GM21526 (cell line): ENCODE measurements at regions not wholly inside any gene's neighbourhood (a gene's known extent, or its start where the extent isn't known, plus 50 kb on each side); places are given as distances from the start of the nearest gene placed in this dataset.

ENCODE experiments used
- ATAC-seq: cut with Tn5 transposase; IDR thresholded peaks from one replicate; pipeline ENCODE4 v1.9.1; 2021; ENCODE audit warnings: moderate library complexity; ENCODE audit not compliant: unreplicated experiment, low FRiP score

DNA sequence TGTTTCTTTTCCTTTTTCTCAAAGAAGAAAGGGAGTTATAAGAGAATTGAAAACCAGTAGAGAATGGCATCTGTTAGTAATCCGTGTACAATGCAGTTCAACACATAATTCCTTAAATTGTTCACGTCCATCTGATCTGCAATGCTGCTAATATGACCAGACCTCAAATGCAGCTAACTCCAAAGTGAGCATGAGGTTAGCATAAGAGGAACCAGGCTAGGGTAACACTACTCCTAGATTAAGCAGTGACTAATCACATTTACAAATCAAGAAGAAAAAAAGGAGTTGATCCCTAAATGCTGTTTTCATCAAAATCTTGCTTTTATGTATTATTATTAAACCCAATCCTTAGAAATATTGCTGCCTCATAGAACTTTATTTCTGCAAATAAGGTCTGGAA, 432.7 kb upstream of the ARID1B start:
- ATAC-seq = no peak

DNA sequence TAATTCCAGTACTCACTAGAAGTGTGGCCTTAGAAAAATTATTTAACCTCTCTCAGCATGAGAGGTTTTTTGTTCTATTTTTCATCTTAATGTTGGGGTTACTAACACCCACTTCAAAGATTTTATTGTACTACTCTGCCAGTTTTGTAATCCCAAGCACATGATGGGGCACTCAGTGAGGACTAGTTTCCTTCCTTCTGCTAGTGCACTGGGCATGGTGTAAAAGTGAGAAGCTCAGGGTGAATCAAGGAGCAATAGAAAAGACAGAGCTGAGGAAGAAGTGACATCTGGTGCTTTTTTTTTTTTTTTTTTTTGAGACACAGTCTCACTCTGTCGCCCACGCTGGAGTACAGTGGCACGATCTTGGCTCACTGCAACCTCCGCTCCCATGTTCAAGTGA, 439.4 kb upstream of the ARID1B start:
- no peak for ATAC-seq

DNA sequence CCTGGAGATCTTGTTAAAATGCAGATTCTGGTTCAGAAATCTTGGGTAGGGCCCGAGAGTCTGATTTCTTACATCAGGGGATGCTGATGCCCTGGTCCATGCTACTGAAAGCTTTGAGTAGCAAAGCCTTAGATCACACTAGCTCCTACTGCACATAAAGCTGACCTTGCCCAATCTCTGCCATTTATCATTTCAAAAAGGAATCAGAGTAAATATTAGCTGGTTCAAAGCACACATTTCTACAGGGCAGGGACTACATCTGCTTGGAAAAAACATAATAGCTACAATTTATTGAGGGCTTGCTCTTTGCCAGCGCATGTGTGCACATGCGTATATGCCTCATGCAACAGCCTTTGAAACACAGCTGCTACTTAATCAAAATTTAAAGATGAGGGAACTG, 440.4 kb upstream of the ARID1B start:
- no peak for ATAC-seq

DNA sequence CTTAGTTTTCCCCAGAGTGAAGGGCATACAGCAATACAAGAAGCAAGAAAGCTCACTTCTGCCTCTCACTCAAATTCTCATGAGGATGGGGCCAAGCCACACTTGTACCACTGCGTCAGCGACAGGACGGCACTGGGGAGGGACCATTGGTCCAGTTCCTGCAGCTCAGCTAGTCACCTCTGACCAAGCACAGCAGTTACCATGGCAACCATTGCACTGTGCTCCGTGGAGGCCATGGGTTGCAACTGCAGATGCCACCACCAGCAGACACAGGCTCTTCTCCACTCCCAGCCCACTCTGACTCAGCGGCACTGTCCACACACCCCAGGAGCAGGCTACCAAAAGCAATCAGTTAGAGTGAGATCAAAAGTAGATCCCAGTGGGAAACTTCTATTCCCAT, 441.1 kb upstream of the ARID1B start:
- ATAC-seq = no peak

DNA sequence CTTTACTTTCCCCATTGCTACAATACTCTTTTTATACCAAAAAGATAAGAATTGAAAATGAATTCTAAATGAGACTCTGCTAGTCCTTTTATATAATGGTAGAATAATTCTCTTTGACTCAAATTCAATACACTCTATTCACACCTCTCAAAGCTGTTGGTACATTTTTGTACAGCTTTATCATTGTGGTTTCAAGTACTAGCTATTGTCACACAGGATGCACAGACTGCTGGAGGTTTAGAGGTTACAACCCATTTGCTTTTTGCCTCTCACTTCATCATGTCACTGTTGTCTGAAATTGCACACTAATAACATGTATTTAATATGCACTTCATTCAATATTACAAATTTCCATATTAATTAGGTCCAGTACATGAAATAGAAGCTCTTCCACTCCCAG, 442.2 kb upstream of the ARID1B start:
- ATAC-seq = no peak

DNA sequence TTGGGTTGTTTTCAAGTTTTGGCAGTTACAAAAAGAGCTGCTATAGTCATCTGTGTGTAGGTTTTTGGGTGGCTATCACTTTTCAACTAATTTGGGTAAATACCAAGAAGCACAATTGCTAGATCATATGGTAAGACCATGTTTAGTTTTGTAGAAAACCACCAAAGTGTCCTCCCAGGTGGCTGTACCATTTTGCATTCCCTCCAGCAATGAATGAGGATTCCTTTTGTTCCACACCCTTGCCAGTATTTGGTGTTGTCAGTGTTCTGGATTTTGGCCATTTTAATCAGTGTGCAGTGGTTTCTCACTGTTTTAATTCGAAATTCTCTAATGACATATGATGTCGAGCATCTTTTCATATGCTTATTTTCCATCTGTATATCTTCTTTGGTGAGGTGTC, 457.5 kb upstream of the ARID1B start:
- no peak for ATAC-seq

DNA sequence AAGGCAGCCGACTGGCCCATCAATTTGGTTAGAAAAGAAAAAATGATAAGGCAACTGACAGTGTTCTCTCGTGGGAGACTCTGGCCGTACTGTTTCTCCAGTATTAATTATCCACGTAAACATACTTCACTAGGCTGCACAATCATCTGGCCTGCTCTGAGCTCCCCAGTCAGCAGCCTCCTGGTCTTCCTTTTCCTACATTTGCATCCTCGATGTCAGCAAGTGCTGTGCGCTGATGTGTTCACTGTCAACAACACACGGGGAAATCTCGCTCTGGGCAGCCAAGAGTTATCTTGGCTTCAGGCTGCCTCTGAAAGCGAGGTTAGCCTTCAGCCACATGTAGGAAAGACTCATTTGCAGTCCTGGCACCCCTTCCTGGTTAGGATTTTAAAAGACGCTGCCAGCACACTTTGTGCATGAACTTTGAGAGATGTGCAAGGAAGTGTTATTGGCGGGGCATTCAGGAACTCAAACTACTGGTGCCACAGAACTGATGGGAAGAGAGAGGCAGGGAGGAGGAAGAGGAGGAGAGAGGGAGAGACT, 460.5 kb upstream of the ARID1B start:
- ATAC-seq = no peak

DNA sequence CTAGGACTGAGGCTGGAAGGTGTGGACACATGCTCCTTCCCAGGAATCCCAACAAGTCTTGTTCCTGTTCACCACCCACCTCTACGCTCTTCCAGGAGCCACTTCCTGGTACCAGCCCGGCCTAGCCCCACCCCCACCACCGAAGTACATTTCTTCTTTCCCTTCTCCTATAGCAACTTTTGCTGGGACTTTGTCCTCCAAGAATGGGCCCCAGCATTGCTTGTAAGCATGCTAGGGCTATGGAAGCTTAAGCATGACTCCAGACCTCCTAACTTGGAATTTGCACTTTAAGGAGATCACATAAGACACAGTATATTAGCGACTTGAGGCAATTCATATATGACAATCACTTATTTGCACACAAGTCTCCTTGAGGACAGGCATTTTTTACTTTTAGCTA, 462.0 kb upstream of the ARID1B start:
- ATAC-seq = no peak

DNA sequence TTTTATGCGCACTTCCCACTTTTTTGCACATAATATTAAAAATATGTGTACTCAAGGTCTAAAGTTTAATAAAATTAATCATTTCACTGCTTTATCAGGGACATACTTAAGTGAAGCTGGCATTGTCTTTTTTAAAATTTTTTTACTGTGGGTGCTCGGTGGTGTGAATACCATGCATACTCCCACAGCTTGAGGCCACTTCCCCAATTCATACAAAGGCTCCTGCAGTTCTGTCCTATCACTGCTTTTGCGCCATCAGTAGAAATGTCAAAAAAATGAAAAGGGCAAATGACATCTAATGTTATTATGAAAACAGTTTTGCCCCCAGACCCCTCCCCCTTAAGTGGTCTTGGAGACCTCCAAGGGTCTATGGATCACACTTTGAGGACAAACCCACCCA, 464.1 kb upstream of the ARID1B start:
- no peak for ATAC-seq

DNA sequence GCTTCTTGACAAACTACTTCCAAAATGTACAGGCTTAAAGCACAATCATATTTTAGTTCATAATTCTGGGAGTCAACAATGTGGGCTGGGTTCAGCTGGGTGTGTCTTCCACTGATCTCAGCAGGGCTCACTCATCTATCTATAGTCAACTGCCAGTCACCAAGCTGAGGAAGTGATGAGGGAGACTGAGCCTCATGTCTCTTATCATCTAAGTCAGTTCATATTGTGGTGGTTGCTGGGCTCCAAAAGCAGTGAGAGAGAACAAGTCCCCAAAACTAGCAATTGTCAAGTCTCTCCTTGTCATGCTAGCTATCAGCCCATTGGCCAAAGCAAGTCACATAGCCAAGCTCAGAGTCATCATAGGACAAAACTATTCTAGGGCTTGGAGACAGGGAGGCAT, 465.9 kb upstream of the ARID1B start:
- no peak for ATAC-seq

DNA sequence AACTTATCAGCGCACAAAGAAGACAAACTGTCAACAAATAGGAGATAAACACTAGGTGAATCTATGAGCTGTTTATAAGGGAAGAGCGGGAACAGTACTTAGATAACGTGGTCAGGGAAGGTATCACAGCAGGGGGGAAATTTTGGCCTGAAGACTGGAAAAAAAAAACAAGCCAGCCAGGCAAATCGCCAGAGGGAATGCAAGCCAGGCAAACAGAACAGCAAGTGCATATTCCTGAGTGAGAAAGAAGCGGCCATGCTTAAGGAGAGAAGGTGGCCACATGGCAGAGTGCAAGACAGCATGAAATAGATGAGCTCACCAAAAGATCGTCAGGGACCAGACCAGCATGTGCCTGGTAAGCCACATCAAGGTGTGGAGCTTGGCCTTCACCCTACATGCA, 466.5 kb upstream of the ARID1B start:
- ATAC-seq = no peak

DNA sequence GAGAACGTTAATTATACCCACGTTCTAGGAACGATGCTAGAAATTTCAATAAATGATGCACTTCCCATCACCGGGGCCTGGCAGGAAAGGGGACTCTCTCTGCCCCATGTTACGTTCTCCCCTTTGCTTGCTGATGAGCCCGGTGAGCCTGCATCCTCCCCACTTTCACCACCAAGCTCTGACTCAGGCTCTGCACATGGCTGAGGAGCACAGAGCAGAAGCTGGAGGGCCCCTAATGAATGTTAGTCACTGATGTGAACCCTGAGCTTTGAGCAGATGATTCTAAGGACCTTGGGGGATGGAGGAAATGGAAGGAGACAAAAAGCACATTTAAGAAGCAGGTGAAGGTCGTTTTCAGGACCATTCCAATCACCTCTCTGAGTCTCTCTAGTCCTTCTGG, 468.2 kb upstream of the ARID1B start:
- ATAC-seq = no peak

DNA sequence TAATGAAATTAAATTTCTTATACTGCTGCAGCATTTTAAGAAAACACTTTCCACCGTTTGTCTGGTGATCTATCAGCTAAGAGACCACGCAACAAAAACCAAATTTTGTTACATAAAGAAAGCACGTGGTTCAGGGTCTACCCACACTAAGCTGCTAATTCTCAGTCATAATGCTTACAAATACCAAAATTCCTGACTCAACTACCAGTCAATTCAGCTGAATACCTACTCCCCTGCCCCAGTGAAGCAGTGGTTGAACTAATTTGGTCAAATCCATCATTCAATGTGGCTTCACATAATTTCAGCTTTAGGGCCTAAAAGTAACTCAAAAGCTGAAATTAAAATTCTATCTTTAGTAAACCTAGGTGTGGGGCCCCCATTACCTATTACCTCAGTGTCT, 468.6 kb upstream of the ARID1B start:
- no peak for ATAC-seq

DNA sequence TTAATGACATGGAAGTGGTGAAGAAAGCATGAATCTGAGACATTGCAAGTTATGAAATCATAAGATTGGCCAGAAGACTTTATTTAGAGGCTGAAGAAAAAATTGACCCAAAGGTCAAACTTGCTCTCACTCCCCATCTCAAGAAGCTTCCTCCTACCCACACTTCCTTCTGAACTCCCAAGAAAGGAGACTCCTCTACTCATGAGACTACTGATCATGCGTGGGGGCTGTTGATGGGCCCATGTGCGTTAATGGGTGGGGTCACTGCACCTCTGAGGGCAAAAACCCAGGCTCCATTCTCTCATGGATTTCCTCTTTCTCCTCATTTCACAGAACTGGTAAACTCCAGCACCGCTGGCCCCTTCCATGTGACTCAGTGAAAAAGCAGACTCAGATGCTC, 470.6 kb upstream of the ARID1B start:
- ATAC-seq = no peak

DNA sequence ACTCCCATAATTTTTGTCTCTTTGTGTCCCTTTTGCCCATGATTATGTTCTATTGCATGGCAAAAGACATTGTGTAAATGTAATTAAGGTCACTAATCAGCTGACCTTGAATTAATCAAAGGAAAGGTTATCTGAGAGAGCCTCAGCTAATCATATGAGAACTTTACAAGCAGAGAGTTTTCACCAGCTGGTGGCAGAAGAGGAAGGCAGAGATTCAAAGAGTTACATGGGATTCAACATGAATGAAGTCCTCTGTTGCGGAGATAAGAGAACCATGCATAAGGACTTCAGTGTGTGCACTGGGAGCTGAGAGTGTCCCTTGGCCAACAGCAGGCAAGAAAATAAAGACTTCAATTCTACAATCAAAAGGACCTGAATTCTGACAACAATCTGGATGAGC, 494.1 kb upstream of the ARID1B start:
- no peak for ATAC-seq

DNA sequence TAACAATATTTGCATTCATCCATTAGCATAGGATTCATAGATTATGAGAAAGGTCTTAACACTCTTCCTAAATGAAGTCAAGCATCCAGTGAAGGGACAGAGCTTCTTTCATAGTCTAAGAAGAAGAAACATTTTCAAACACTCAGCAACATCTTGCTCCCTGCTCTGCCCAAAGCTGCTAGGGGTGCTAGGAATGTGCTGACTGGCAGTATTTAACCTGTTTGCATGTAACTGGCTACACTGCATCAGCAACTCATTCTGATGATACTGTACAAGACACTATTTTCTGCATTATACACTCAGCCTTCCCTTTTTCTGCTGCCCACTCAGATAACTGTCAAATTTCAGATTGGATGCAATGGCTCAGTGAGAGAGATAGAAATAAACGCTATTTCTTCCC, 495.1 kb upstream of the ARID1B start:
- ATAC-seq = no peak

DNA sequence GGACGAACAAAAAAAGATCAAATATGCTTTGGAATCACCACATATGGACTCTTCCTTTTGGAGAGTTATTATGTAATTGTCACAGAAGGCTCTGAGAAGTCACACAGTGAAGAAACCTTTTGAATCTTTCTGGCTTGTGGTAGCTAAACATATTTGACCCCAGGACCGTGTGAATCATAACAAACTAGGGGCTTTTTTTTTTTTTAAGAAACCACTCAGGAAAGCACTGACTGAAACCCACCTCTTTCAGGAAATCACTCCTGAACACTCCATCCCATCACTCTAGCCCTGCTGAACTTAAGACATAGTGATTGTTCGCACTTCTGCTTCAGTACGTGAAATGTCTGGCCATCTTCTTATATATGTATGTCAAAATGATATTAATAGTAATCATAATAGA, 495.9 kb upstream of the ARID1B start:
- ATAC-seq = no peak

DNA sequence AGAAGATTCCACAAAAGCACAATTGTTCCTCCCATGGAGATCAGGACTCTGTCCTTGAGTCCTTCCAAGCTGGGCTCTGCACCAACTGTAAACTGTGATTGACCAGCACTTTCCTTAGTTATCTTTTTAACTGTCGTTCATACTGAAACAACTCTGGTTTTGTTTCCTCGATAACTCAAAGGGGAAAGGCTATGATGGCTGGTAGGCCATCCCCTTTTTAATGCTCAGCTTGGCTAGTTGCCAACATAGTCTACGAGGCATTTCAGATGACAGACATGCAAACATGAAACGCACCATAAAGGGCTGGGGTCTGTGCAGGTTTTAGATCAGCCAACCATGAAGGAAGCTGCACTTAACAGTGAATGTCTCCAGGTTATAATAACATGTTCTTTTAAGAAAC, 497.1 kb upstream of the ARID1B start:
- ATAC-seq = peak; percentile 55

DNA sequence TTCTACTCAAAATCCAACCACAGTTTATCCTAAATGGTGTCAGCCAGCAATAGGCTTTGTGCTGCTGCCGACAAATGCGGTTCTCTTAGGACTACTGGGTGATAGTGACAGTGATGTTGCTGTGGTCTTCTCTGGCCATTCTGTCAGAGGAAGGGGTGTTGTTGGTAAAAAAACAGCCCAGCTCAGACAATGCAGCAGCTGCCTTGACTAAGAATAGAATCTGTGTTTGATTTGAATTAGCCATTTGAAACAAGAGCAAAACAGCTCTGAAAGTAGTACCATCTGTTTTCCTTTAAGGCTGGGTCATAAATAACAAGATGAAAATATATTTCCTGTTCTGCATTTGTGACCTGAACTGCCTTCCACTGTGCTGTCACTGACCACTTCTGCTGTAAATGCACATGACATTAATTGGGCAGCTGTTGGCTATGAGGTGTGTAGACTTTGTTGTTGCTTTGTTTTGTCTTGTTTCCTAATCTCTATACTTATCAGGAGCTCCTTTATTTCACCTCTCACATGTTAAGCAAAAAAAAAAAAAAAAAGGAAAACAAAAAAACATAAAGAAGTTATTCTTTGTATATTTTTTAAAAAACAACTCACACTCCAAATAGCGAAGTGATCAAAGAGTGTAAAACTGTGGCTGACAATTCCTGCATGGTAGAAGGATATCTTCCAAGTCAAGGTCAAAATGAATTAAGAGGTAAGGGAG, 497.8 kb upstream of the ARID1B start:
- ATAC-seq = peak; percentile 76

DNA sequence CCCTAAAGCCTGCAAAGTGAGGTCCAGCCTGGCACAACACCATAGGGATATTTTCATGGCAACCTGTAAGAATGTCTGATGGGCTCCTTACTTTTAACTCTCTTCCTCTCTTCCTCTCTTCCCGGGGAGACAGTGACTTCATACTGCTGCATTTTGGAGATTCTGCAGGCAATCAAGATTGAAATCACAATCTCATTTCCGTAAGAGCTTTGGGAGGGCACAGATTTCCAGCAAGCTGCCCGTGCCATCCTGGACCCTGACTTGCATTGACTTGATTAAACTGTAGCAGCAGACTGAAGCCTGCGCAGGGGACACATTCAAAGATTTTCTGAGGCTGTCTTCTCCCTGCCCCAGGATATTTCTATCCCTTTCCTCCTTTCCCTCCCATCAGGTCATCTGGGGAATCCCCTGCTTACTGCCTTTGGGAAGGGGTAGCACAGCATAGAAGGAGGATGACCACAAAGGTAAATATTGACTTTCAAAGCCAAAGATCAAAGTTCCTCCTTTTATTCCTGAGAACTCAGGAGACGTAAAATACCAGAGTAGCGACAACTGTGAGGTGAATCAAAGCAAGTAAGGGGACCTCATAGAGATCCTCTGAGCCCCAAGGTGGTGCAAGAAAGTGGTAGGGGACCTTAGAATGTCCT, 504.0 kb upstream of the ARID1B start:
- ATAC-seq = no peak

DNA sequence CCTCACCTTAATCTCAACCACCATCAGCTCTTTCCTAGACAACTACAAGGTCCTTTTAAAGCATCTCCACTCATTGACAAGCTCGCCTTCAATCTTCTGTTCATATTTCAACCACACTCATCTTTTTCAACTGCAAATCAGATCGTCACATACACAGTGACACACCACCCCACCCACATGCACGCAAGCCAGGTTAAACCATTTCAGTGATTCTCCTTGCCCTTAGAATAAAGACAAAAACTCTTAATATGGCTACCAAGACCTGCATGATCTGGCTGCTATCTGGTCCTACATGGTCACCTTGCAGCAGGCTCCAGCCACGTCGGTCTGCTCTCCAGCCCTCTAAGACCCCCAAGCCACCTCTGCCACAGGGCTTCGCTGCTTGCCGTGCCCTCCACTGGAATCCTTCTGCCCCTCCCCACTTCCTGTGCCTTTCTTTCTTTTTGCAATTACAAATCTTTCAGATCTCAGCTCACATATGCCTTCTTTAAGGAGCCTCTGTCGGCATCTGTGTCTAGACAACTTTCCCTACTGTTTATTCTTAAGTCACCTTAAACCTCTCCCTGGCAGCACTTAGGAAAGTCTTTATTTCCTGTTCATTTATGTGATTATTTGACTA, 507.3 kb upstream of the ARID1B start:
- ATAC-seq = no peak

DNA sequence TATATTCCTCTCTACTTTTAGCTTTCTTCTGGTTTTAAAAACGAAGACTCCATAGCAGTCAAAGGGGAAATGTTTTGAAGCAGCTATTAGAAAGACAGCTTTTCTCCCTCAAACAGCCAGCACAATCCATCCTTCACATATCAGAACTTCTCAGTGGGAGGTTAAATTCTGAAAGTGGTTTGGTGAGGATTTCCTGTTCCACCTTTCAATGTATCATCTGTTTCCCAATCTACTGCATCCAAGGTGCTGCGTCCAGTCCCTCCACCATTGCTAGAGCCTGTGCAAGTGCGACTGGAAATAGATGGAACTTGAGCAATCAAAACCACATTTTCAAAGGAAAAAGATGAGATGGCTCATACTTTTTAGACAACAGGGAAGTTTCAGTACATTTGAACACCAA, 508.3 kb upstream of the ARID1B start:
- ATAC-seq = no peak
